CD14-positive monocyte (primary cell): ENCODE measurements at regions not wholly inside any gene's neighbourhood (a gene's known extent, or its start where the extent isn't known, plus 50 kb on each side); places are given as distances from the start of the nearest gene placed in this dataset.

Experiments used
- DNase-seq, 3 donors: peaks; one replicate each; pipeline ENCODE4 v3.0.0-alpha.2; 2011 to 2022
- H2AFZ ChIP-seq: 2 replicates; pipeline ENCODE4 v1.6.0; 2012; ENCODE audit warnings: mild to moderate bottlenecking, low read depth, low read length, inconsistent platforms; ENCODE audit not compliant: insufficient read depth, poor library complexity, severe bottlenecking
- H3K27ac ChIP-seq, 2 donors: 1 replicate in 1 of 2; 2 replicates in 1 of 2; pipeline ENCODE4 v1.5.1; 2012 to 2013; ENCODE audit warnings: low read length in 2 of 2, control low read depth in 1 of 2, inconsistent platforms in 1 of 2, low read depth in 1 of 2, mild to moderate bottlenecking in 1 of 2
- H3K27me3 ChIP-seq, 2 donors: one replicate each; pipeline versions ENCODE4 v1.6.0 to v1.6.1; 2011 to 2013; ENCODE audit warnings: low read length in 2 of 2; ENCODE audit not compliant: control insufficient read depth in 2 of 2, insufficient read depth in 2 of 2
- H3K36me3 ChIP-seq, 2 donors: replicated peaks in 1 of 2; 1 replicate in 1 of 2; 2 replicates in 1 of 2; pipeline versions ENCODE4 v1.5.1 to v1.6.1; 2012 to 2013; ENCODE audit warnings: low read length in 2 of 2, control low read depth in 1 of 2, inconsistent platforms in 1 of 2, mild to moderate bottlenecking in 1 of 2; ENCODE audit not compliant: insufficient read depth in 2 of 2, control insufficient read depth in 1 of 2
- H3K4me1 ChIP-seq, 2 donors: 1 replicate in 1 of 2; 2 replicates in 1 of 2; pipeline versions ENCODE4 v1.5.1 to v1.6.1; 2012 to 2013; ENCODE audit warnings: low read length in 2 of 2, control low read depth in 1 of 2, inconsistent platforms in 1 of 2, mild to moderate bottlenecking in 1 of 2, moderate library complexity in 1 of 2; ENCODE audit not compliant: insufficient read depth in 2 of 2, control insufficient read depth in 1 of 2
- H3K4me2 ChIP-seq: replicated peaks from 2 replicates; pipeline ENCODE3; 2012; ENCODE audit warnings: low read length, moderate library complexity, mild to moderate bottlenecking; ENCODE audit not compliant: poor library complexity, severe bottlenecking; ENCODE audit errors: extremely low read depth
- H3K4me3 ChIP-seq, 3 experiments: fragments of 200-600 bp in 1 of 3; sonication (generic) in 1 of 3; replicated peaks in 1 of 3; 1 replicate in 2 of 3; 2 replicates in 1 of 3; pipeline ENCODE4 v1.5.1; 2011 to 2013; ENCODE audit warnings: low read length in 3 of 3, mild to moderate bottlenecking in 3 of 3, control low read depth in 2 of 3, low read depth in 2 of 3, inconsistent platforms in 1 of 3, moderate library complexity in 1 of 3
- H3K79me2 ChIP-seq: 2 replicates; pipeline ENCODE4 v1.6.0; 2012; ENCODE audit warnings: mild to moderate bottlenecking, control low read depth, inconsistent platforms, low read length, moderate library complexity; ENCODE audit not compliant: insufficient read depth
- H3K9ac ChIP-seq: 2 replicates; pipeline ENCODE4 v1.6.0; 2017; ENCODE audit warnings: low read length, mild to moderate bottlenecking; ENCODE audit not compliant: insufficient read depth, poor library complexity, severe bottlenecking
- H3K9me3 ChIP-seq, 2 donors: replicated peaks in 1 of 2; 1 replicate in 1 of 2; 2 replicates in 1 of 2; pipeline versions ENCODE4 v1.5.1 to v1.6.1; 2012 to 2013; ENCODE audit warnings: low read length in 2 of 2, control low read depth in 1 of 2; ENCODE audit not compliant: control insufficient read depth in 1 of 2, insufficient read depth in 1 of 2
- H4K20me1 ChIP-seq: 2 replicates; pipeline ENCODE4 v1.6.0; 2012; ENCODE audit warnings: mild to moderate bottlenecking, low read length, control low read depth, moderate library complexity; ENCODE audit not compliant: insufficient read depth
- H3K27ac Mint-ChIP-seq, 7 donors: one replicate each; pipeline ENCODE4 v1.8.0; 2020; ENCODE audit warnings: mild to moderate bottlenecking in 7 of 7, mixed read lengths in 7 of 7, moderate library complexity in 6 of 7, inconsistent platforms in 2 of 7
- H3K27me3 Mint-ChIP-seq, 3 donors: one replicate each; pipeline ENCODE4 v1.8.0; 2021 to 2022; ENCODE audit warnings: low read depth in 3 of 3, mild to moderate bottlenecking in 3 of 3, mixed read lengths in 3 of 3, moderate library complexity in 3 of 3, inconsistent platforms in 1 of 3
- H3K36me3 Mint-ChIP-seq, 2 donors: one replicate each; pipeline ENCODE4 v1.8.0; 2020; ENCODE audit warnings: mixed read lengths in 2 of 2, inconsistent platforms in 1 of 2, mild to moderate bottlenecking in 1 of 2
- H3K4me1 Mint-ChIP-seq: one replicate; pipeline ENCODE4 v1.8.0; 2020; ENCODE audit warnings: mild to moderate bottlenecking, mixed read lengths
- H3K4me3 Mint-ChIP-seq, 2 donors: one replicate each; pipeline ENCODE4 v1.8.0; 2020; ENCODE audit warnings: mild to moderate bottlenecking in 2 of 2, mixed read lengths in 2 of 2, moderate library complexity in 1 of 2
- H3K9me3 Mint-ChIP-seq, 7 donors: one replicate each; pipeline ENCODE4 v1.8.0; 2020 to 2022; ENCODE audit warnings: mixed read lengths in 7 of 7, mild to moderate bottlenecking in 6 of 7, moderate library complexity in 6 of 7, inconsistent platforms in 2 of 7
- CTCF ChIP-seq: fragments of 200-600 bp; IDR thresholded peaks from one replicate; pipeline ENCODE4 v1.8.0; 2022; ENCODE audit warnings: antibody characterized with exemption, mild to moderate bottlenecking
- WGBS: methylation state at CpG from one replicate; pipeline ENCODE4 v1.1.5; 2013; ENCODE audit warnings: missing lambda C conversion rate; ENCODE audit not compliant: insufficient coverage; 5-methylcytosine and 5-hydroxymethylcytosine counted together
- intact Hi-C, 2 donors: fragments of 100-400 bp; cut with micrococcal nuclease; formaldehyde crosslinking; loops; one replicate each; pipeline versions ENCODE4 v1.15.0 to v1.15.1; 2023

GRCh38 chr16:64131423-64131822 is 990.4 kb downstream of the CDH11 start:
- no peak for DNase-seq
- Histone ChIP-seq H2AFZ (no peak overlapping the region), H3K4me3 (no peak overlapping the region), H3K4me1 (no peaks in the 10 kb centered on the region), H3K36me3 (no peaks in the 10 kb centered on the region), H3K9me3 (no peaks in the 10 kb centered on the region), H3K4me2 (no peak overlapping the region), H3K27ac (no peak overlapping the region), H3K79me2 (no peaks in the 10 kb centered on the region), H3K9ac (no peak overlapping the region), H4K20me1 (no peaks in the 10 kb centered on the region), H3K27me3 (no peaks in the 10 kb centered on the region)
- intact Hi-C loops: no loop called here
- Mint-ChIP-seq H3K9me3 (peaks cover 0 to 4% (median 0%) of the 10 kb centered on the region in 7 donors), H3K27ac (no peak overlapping the region), H3K27me3 (peaks cover 0 to 2% (median 0%) of the 10 kb centered on the region in 3 donors), H3K4me3 (no peak overlapping the region), H3K4me1 (no peaks in the 10 kb centered on the region), H3K36me3 (no peaks in the 10 kb centered on the region)
- 75% methylated on average over 1 of the region's 2 CpGs for WGBS
- TF ChIP-seq CTCF: no peak

- WGBS: no CpG with 5 or more reads among the region's 2 CpGs
- H3K36me3 Mint-ChIP-seq: no peaks in the 10 kb centered on the region
- peaks cover 0 to 4% (median 0%) of the 10 kb centered on the region in 7 donors for H3K9me3 Mint-ChIP-seq
- peaks cover 0 to 2% (median 0%) of the 10 kb centered on the region in 3 donors for H3K27me3 Mint-ChIP-seq
- Histone ChIP-seq H3K9me3 (no peaks in the 10 kb centered on the region), H3K4me1 (no peaks in the 10 kb centered on the region), H3K27ac (no peak overlapping the region), H3K4me3 (no peak overlapping the region), H3K9ac (no peak overlapping the region), H3K27me3 (no peaks in the 10 kb centered on the region), H2AFZ (no peak overlapping the region), H4K20me1 (no peaks in the 10 kb centered on the region), H3K4me2 (no peak overlapping the region), H3K36me3 (no peaks in the 10 kb centered on the region), H3K79me2 (no peaks in the 10 kb centered on the region)
- no peak overlapping the region for H3K27ac Mint-ChIP-seq
- no peak for DNase-seq
- no peak overlapping the region for H3K4me3 Mint-ChIP-seq
- no peaks in the 10 kb centered on the region for H3K4me1 Mint-ChIP-seq
- intact Hi-C loops: no loop called here
- TF ChIP-seq CTCF: no peak
These were observed 991.7 kb downstream of the CDH11 start for GRCh38 chr16:64130140-64130539.
